Testis (tissue), 2 donors: ENCODE measurements at regions not wholly inside any gene's neighbourhood (a gene's known extent, or its start where the extent isn't known, plus 50 kb on each side); places are given as distances from the start of the nearest gene placed in this dataset.

Experiments
- CTCF ChIP-seq, 3 experiments: fragments of 450-650 bp in 2 of 3; fragments of 200-600 bp in 1 of 3; sonication (generic) in 1 of 3; IDR thresholded peaks; one replicate each; pipeline ENCODE4 v1.5.1; 2016 to 2019; ENCODE audit warnings: antibody characterized with exemption in 3 of 3, mild to moderate bottlenecking in 2 of 3, moderate library complexity in 1 of 3
- POLR2A ChIP-seq: fragments of 450-650 bp; IDR thresholded peaks from one replicate; pipeline ENCODE4 v1.6.1; 2017; ENCODE audit warnings: antibody characterized with exemption, mild to moderate bottlenecking, moderate library complexity

DNA sequence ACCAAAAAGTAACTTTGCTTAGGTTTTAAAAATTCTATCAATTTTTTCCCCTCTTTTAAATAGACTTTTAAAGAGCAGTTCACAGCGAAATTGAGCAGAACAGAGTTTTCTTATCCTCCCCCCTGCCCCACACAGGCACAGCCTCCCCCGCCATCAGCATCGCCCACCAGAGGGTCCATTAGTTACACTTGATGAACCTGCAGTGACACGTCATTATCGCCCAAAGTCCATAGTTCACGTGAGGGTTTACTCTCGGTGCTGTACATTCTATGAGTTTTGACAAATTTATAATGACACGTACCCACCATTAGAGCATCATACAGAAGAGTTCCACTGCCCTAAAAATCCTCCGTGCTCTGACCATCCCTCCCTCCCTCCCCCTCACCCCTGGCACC, 58.4 kb downstream of the FZD10 start:
- TF ChIP-seq CTCF (IDR thresholded peaks at IDR 0.05) (no peak), POLR2A (no peak)
